HG03175 (cell line): ENCODE measurements at regions not wholly inside any gene's neighbourhood (a gene's known extent, or its start where the extent isn't known, plus 50 kb on each side); places are given as distances from the start of the nearest gene placed in this dataset.
A peak's percentile ranks its signal among the peaks of the same experiment; 100 is the strongest.

ENCODE experiments used
- ATAC-seq: cut with Tn5 transposase; IDR thresholded peaks from one replicate; pipeline ENCODE4 v1.9.1; 2021; ENCODE audit warnings: mild to moderate bottlenecking, moderate library complexity; ENCODE audit not compliant: unreplicated experiment

- no peak for ATAC-seq
Observed at GRCh38 chr3:8239095-8239494, 262.5 kb upstream of the LMCD1 start.

GRCh38 chr3:8239718-8240695 is 261.6 kb upstream of the LMCD1 start:
- peak; percentile 96 for ATAC-seq

- ATAC-seq: no peak
Observed at GRCh38 chr3:8246070-8246469, 255.6 kb upstream of the LMCD1 start.

- no peak for ATAC-seq
Observed at GRCh38 chr3:8253201-8253600, 248.4 kb upstream of the LMCD1 start.

GRCh38 chr3:8254489-8254888 is 247.1 kb upstream of the LMCD1 start:
- no peak for ATAC-seq

GRCh38 chr3:8255725-8256124 is 245.9 kb upstream of the LMCD1 start:
- no peak for ATAC-seq

- no peak for ATAC-seq
Observed at GRCh38 chr3:8256441-8257071, 245.1 kb upstream of the LMCD1 start.

- no peak for ATAC-seq
Observed at GRCh38 chr3:8261018-8261417, 240.6 kb upstream of the LMCD1 start.

GRCh38 chr3:8266730-8267131 is 234.9 kb upstream of the LMCD1 start:
- no peak for ATAC-seq

- no peak for ATAC-seq
Observed at GRCh38 chr3:8273479-8273878, 228.1 kb upstream of the LMCD1 start.

GRCh38 chr3:8276056-8276455 is 225.6 kb upstream of the LMCD1 start:
- ATAC-seq: no peak

- no peak for ATAC-seq
Observed at GRCh38 chr3:8276506-8276905, 225.1 kb upstream of the LMCD1 start.

- ATAC-seq: no peak
Observed at GRCh38 chr3:8278448-8278847, 223.2 kb upstream of the LMCD1 start.

GRCh38 chr3:8279476-8279875 is 222.1 kb upstream of the LMCD1 start:
- no peak for ATAC-seq

GRCh38 chr3:8279886-8280550 is 221.6 kb upstream of the LMCD1 start:
- ATAC-seq: no peak

- no peak for ATAC-seq
Observed at GRCh38 chr3:8282541-8283165, 219.0 kb upstream of the LMCD1 start.

GRCh38 chr3:8283193-8283592 is 218.4 kb upstream of the LMCD1 start:
- ATAC-seq: no peak

GRCh38 chr3:8286086-8286485 is 215.5 kb upstream of the LMCD1 start:
- ATAC-seq: no peak

- no peak for ATAC-seq
Observed at GRCh38 chr3:8286749-8287148, 214.9 kb upstream of the LMCD1 start.

GRCh38 chr3:8290611-8291010 is 211.0 kb upstream of the LMCD1 start:
- no peak for ATAC-seq

GRCh38 chr3:8296461-8296860 is 205.2 kb upstream of the LMCD1 start:
- no peak for ATAC-seq
